ENCODE measurements at regions not wholly inside any gene's neighbourhood (a gene's known extent, or its start where the extent isn't known, plus 50 kb on each side); places are given as distances from the start of the nearest gene placed in this dataset.

DNA sequence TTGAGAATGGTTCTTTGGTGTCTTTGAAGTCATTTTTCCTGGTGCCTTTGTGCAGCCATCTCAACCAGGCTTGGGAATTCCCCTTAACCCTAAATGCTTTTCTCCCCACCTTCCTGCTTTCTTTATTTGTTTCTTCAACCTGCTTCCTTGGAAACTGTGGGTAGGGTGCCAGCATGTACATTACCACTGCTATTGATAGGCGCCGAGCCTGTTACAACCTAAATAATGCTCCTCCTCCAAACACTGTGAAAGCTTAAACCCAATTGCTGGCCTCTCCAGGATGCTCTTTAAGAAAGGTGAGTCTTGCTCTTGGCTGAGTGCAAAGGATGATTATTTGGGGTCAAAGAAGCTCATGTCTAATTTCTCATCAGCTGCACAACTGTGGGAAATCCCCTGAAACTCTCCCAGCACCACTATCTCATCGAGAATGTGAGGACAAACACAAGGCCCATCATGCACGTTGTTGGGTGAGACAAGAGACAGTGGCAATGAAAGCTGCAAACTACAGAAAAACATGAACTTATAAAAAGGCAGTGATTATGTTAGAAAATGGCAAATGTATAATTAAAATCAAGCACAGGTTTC, 285.5 kb upstream of the IGFBP3 start:
- Histone ChIP-seq H3K23ac (ENCODE audit: low read depth, low read length) (no peak overlapping the region), H3K4me3 (ENCODE audit: insufficient read depth, low read depth, low read length) (no peak overlapping the region), H4K5ac (ENCODE audit: low read depth, low read length) (no peak overlapping the region), H2BK15ac (ENCODE audit: low read depth, low read length) (no peak overlapping the region; the same call in 2 of the 3 replicates), H3K27ac (ENCODE audit: insufficient read depth, low read length) (no peak overlapping the region), H3K4me1 (ENCODE audit: control insufficient read depth, insufficient read depth, low read length) (peaks cover 11% of the 10 kb centered on the region), H2BK120ac (ENCODE audit: low read depth, low read length) (peak overlapping the region; percentile 41; the same call in 1 of the 2 replicates), H2AK9ac (replicated peaks; ENCODE audit: low read depth, low read length, poor library complexity) (peak overlapping the region; percentile 9), H3K9ac (ENCODE audit: low read depth, low read length) (no peak overlapping the region), H3K56ac (ENCODE audit: extremely low read depth, insufficient read depth, low read length) (no peak overlapping the region), H2BK20ac (ENCODE audit: low read depth, low read length) (no peak overlapping the region; the same call in 1 of the 2 replicates), H2AFZ (replicated peaks; ENCODE audit: low read length, poor library complexity) (no peak overlapping the region), H2BK5ac (ENCODE audit: low read depth, low read length, poor library complexity, severe bottlenecking) (no peak overlapping the region), H3K79me1 (ENCODE audit: low read depth in 1 of 2, low read length in 2 of 2) (no peaks in the 10 kb centered on the region), H3K9me3 (ENCODE audit: control insufficient read depth, insufficient read depth, low read length) (no peaks in the 10 kb centered on the region), H3K14ac (replicated peaks; ENCODE audit: low read depth, low read length) (0 out of 2 replicates have a peak overlapping the region, but pooled peaks have one; percentile 23), H4K91ac (ENCODE audit: insufficient read depth, low read depth, low read length) (0 out of 2 replicates have a peak overlapping the region, but pooled peaks have one; percentile 48), H3K4ac (ENCODE audit: low read depth, low read length) (peak overlapping the region; percentile 42; the same call in 1 of the 2 replicates), H2AK5ac (ENCODE audit: low read depth, low read length) (peak overlapping the region; percentile 16; the same call in 1 of the 2 replicates), H4K8ac (ENCODE audit: low read depth in 2 of 2, low read length in 2 of 2) (no peak overlapping the region), H3K27me3 (ENCODE audit: control insufficient read depth, insufficient read depth, low read length) (no peaks in the 10 kb centered on the region), H3K18ac (ENCODE audit: low read depth, low read length) (no peak overlapping the region), H4K20me1 (ENCODE audit: insufficient read depth, low read length) (no peaks in the 10 kb centered on the region), H3K36me3 (ENCODE audit: control insufficient read depth, insufficient read depth, low read length) (no peaks in the 10 kb centered on the region), H3K4me2 (ENCODE audit: low read depth, low read length) (no peak overlapping the region), H3K9me1 (ENCODE audit: insufficient read depth, low read length) (peaks cover 4% of the 10 kb centered on the region; the same call in 1 of the 2 replicates)
- no peak for ATAC-seq (ENCODE audit: low read depth)
- WGBS, 2 experiments (ENCODE audit: extremely low coverage in 2 of 2, insufficient read length in 1 of 2), result no CpG with 5 or more reads among the region's 4 CpGs
- BruUV-seq (replicated peaks), result no TSS peak
- TF ChIP-seq FOS (IDR thresholded peaks at IDR 0.05; ENCODE audit: low read depth, low read length), result no peak
- TF ChIP-seq MAFK (IDR thresholded peaks at IDR 0.05; ENCODE audit: low read depth, low read length), result no peak
- no peak for TF ChIP-seq NFE2L2 (IDR thresholded peaks at IDR 0.05; ENCODE audit: low read depth, low read length)
- TF ChIP-seq, protein P1, sequence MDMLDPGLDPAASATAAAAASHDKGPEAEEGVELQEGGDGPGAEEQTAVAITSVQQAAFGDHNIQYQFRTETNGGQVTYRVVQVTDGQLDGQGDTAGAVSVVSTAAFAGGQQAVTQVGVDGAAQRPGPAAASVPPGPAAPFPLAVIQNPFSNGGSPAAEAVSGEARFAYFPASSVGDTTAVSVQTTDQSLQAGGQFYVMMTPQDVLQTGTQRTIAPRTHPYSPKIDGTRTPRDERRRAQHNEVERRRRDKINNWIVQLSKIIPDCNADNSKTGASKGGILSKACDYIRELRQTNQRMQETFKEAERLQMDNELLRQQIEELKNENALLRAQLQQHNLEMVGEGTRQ (IDR thresholded peaks at IDR 0.05; ENCODE audit: low read depth, low read length), result no peak
- TF ChIP-seq CEBPB (IDR thresholded peaks at IDR 0.05; ENCODE audit: low read depth, low read length), result no peak
- TF ChIP-seq CHD1 (IDR thresholded peaks at IDR 0.05; ENCODE audit: low read depth, low read length), result no peak
- no peak for TF ChIP-seq SMC3 (IDR thresholded peaks at IDR 0.05; ENCODE audit: low read depth, low read length)
- POLR2A ChIA-PET (ENCODE audit: unreplicated experiment), result no interaction called here
- in situ Hi-C loops (cut with MboI; ENCODE audit: low sequenced_read_pairs), result no loop called here
- DNase-seq, result peak; percentile 32
- CTCF ChIA-PET, result no interaction called here
- intact Hi-C loops (cut with micrococcal nuclease), result no loop called here
- dilution Hi-C loops (cut with HindIII; ENCODE audit: low sequenced_read_pairs, unreplicated experiment), result no loop called here

Measured in IMR-90 (cell line).